Gastroesophageal sphincter (tissue), 4 donors: ENCODE measurements at regions not wholly inside any gene's neighbourhood (a gene's known extent, or its start where the extent isn't known, plus 50 kb on each side); places are given as distances from the start of the nearest gene placed in this dataset.

Experiments
- ATAC-seq: fragments of 150-250 bp; one replicate; pipeline ENCODE4 v1.9.1; 2016; ENCODE audit warnings: mild to moderate bottlenecking, moderate library complexity
- H3K27ac ChIP-seq, 4 donors: fragments of 200-600 bp; sonication (generic) in 3 of 4; 1 replicate in 3 of 4; 2 replicates in 1 of 4; pipeline ENCODE4 v1.5.1; 2016 to 2019
- H3K27me3 ChIP-seq: fragments of 200-600 bp; sonication (generic); one replicate; pipeline ENCODE4 v1.5.1; 2019
- H3K36me3 ChIP-seq, 2 donors: fragments of 200-600 bp; sonication (generic); one replicate each; pipeline ENCODE4 v1.5.1; 2019; ENCODE audit warnings: control low read depth in 1 of 2
- H3K4me1 ChIP-seq, 3 donors: fragments of 200-600 bp; sonication (generic); 1 replicate in 2 of 3; 2 replicates in 1 of 3; pipeline ENCODE4 v1.5.1; 2016 to 2019; ENCODE audit warnings: control low read depth in 2 of 3
- H3K4me3 ChIP-seq, 2 donors: fragments of 200-600 bp; sonication (generic); one replicate each; pipeline ENCODE4 v1.5.1; 2019; ENCODE audit warnings: mild to moderate bottlenecking in 1 of 2, moderate library complexity in 1 of 2
- H3K9me3 ChIP-seq, 3 donors: fragments of 200-600 bp; sonication (generic); one replicate each; pipeline ENCODE4 v1.5.1; 2017 to 2019; ENCODE audit warnings: control low read depth in 2 of 3
- CTCF ChIP-seq, 4 experiments: fragments of 200-600 bp in 2 of 4; fragments of 450-650 bp in 2 of 4; sonication (generic) in 1 of 4; IDR thresholded peaks; one replicate each; pipeline ENCODE4 v1.5.1; 2017 to 2019; ENCODE audit warnings: antibody characterized with exemption in 4 of 4, mild to moderate bottlenecking in 2 of 4, moderate library complexity in 2 of 4
- EP300 ChIP-seq: sonication (generic); formaldehyde crosslinking; IDR thresholded peaks from one replicate; pipeline ENCODE4 v1.6.1; 2017; ENCODE audit warnings: antibody characterized with exemption, mild to moderate bottlenecking
- POLR2A ChIP-seq, 2 donors: fragments of 450-650 bp; IDR thresholded peaks; one replicate each; pipeline ENCODE4 v1.6.1; 2017; ENCODE audit warnings: antibody characterized with exemption in 2 of 2, mild to moderate bottlenecking in 2 of 2, moderate library complexity in 1 of 2
- POLR2AphosphoS5 ChIP-seq: sonication (generic); formaldehyde crosslinking; IDR thresholded peaks from one replicate; pipeline ENCODE4 v1.6.1; 2017; ENCODE audit warnings: antibody characterized with exemption
- WGBS, 2 donors: methylation state at CpG; one replicate each; pipeline ENCODE4 v1.1.5; 2018; ENCODE audit warnings: low coverage in 1 of 2; 5-methylcytosine and 5-hydroxymethylcytosine counted together

GRCh38 chr6:6764764-6765434 lies 176.4 kb downstream of the LY86 start:
- no peak for ATAC-seq
- 48 to 60% methylated on average over 1 to 2 of the region's 3 CpGs for WGBS, 2 donors

GRCh38 chr6:6766230-6766905 lies 177.8 kb downstream of the LY86 start:
- Histone ChIP-seq H3K4me1 (no peaks in the 10 kb centered on the region), H3K36me3 (no peaks in the 10 kb centered on the region), H3K27ac (no peak overlapping the region), H3K4me3 (no peak overlapping the region), H3K27me3 (no peaks in the 10 kb centered on the region), H3K9me3 (no peaks in the 10 kb centered on the region)
- no peak for TF ChIP-seq EP300
- TF ChIP-seq CTCF (IDR thresholded peaks at IDR 0.05) = no peak
- no peak for TF ChIP-seq POLR2A (IDR thresholded peaks at IDR 0.05)
- ATAC-seq = no peak
- 88 to 100% methylated on average over 2 to 6 of the region's 6 CpGs for WGBS, 2 donors

More at GRCh38 chr6:6764764-6765434, 176.4 kb downstream of the LY86 start:
- Histone ChIP-seq H3K9me3 (no peaks in the 10 kb centered on the region), H3K27me3 (no peaks in the 10 kb centered on the region), H3K4me1 (no peaks in the 10 kb centered on the region), H3K36me3 (no peaks in the 10 kb centered on the region), H3K4me3 (no peak overlapping the region), H3K27ac (no peak overlapping the region)
- TF ChIP-seq POLR2A (IDR thresholded peaks at IDR 0.05) (no peak), POLR2AphosphoS5 (no peak), EP300 (no peak), CTCF (IDR thresholded peaks at IDR 0.05) (no peak)

GRCh38 chr6:6769466-6769865 lies 180.9 kb downstream of the LY86 start:
- ATAC-seq = no peak
- H3K27me3 ChIP-seq = no peaks in the 10 kb centered on the region
- no peak for TF ChIP-seq POLR2A (IDR thresholded peaks at IDR 0.05)
- TF ChIP-seq EP300 = no peak
- no peak for TF ChIP-seq CTCF (IDR thresholded peaks at IDR 0.05)
- TF ChIP-seq POLR2AphosphoS5 = no peak
- H3K27ac ChIP-seq = no peak overlapping the region
- no peaks in the 10 kb centered on the region for H3K4me1 ChIP-seq
- 78 to 100% methylated on average over 1 of the region's 1 CpG for WGBS, 2 donors
- no peaks in the 10 kb centered on the region for H3K9me3 ChIP-seq
- no peak overlapping the region for H3K4me3 ChIP-seq
- no peaks in the 10 kb centered on the region for H3K36me3 ChIP-seq

- 63 to 68% methylated on average over 1 of the region's 1 CpG for WGBS, 2 donors
- Histone ChIP-seq H3K27me3 (peaks cover 6% of the 10 kb centered on the region), H3K4me1 (no peaks in the 10 kb centered on the region), H3K27ac (no peak overlapping the region), H3K4me3 (no peak overlapping the region), H3K36me3 (no peaks in the 10 kb centered on the region), H3K9me3 (peaks cover 0 to 4% (median 0%) of the 10 kb centered on the region in 3 donors)
- TF ChIP-seq POLR2A (IDR thresholded peaks at IDR 0.05) (no peak), POLR2AphosphoS5 (no peak), EP300 (no peak), CTCF (IDR thresholded peaks at IDR 0.05) (no peak)
- no peak for ATAC-seq
Observed at GRCh38 chr6:6771224-6771945, 182.9 kb downstream of the LY86 start.
